ENCODE measurements at regions not wholly inside any gene's neighbourhood (a gene's known extent, or its start where the extent isn't known, plus 50 kb on each side); places are given as distances from the start of the nearest gene placed in this dataset.

GRCh38 chr10:7027913-7028808 is 382.7 kb downstream of the SFMBT2 start (continued):
- TF ChIP-seq MNT (conservative IDR thresholded peaks at IDR 0.05) (peak; percentile 60 to 66), KLF6 (CRISPR knock-in tag; IDR thresholded peaks at IDR 0.05; ENCODE audit: borderline replicate concordance) (peak; percentile 8; the same call in 1 of the 2 replicates), TAF1 (IDR thresholded peaks at IDR 0.05; ENCODE audit: control insufficient read depth, extremely low read depth, insufficient read depth, low read length, severe bottlenecking) (peak; percentile 36), MAZ (CRISPR knock-in tag; conservative IDR thresholded peaks at IDR 0.05 in 1 of 2, IDR thresholded peaks at IDR 0.05 in 1 of 2) (peak in 1 of 2 experiments; percentile 6; a peak in 2 of 4 replicates), HEY1 (CRISPR knock-in tag; IDR thresholded peaks at IDR 0.05; ENCODE audit: borderline replicate concordance) (no peak), ZNF41 (CRISPR knock-in tag; conservative IDR thresholded peaks at IDR 0.05) (no peak), HMBOX1 (IDR thresholded peaks at IDR 0.05) (peak; percentile 72), AFF1 (IDR thresholded peaks at IDR 0.05; ENCODE audit: low read depth in 1 of 2, partially characterized antibody in 2 of 2) (peak in 1 of 2 experiments; percentile 82), VEZF1 (CRISPR knock-in tag; IDR thresholded peaks at IDR 0.05) (peak; percentile 36; the same call in 1 of the 2 replicates), WHSC1 (IDR thresholded peaks at IDR 0.05; ENCODE audit: low read length) (no peak), NFXL1 (CRISPR knock-in tag; IDR thresholded peaks at IDR 0.05) (no peak), FOXA3 (CRISPR knock-in tag; conservative IDR thresholded peaks at IDR 0.05 in 1 of 2, IDR thresholded peaks at IDR 0.05 in 1 of 2) (peak in 1 of 2 experiments; percentile 45; a peak in 2 of 4 replicates), CGGBP1 (CRISPR knock-in tag; IDR thresholded peaks at IDR 0.05) (no peak), POLR2A (conservative IDR thresholded peaks at IDR 0.05) (peak; percentile 57; the same call in 1 of the 2 replicates), GTF2F1 (IDR thresholded peaks at IDR 0.05; ENCODE audit: low read depth, low read length) (no peak), TBL1XR1 (IDR thresholded peaks at IDR 0.05; ENCODE audit: low read length in 2 of 2) (peak in 1 of 2 experiments; percentile 92; a peak in 2 of 4 replicates), MEF2A (IDR thresholded peaks at IDR 0.05; ENCODE audit: control insufficient read depth, low read depth, low read length) (peak; percentile 86), SMAD3 (CRISPR knock-in tag; conservative IDR thresholded peaks at IDR 0.05) (no peak)
